GM23338 (cell line): ENCODE measurements at regions not wholly inside any gene's neighbourhood (a gene's known extent, or its start where the extent isn't known, plus 50 kb on each side); places are given as distances from the start of the nearest gene placed in this dataset.

ENCODE experiments used
- CREB1 ChIP-seq: fragments of 250-450 bp; sonication (Bioruptor Pico); IDR thresholded peaks from 2 replicates; pipeline ENCODE4 v1.5.0; 2020; ENCODE audit warnings: low read depth, mild to moderate bottlenecking, moderate library complexity
- CTCF ChIP-seq, 2 experiments: fragments of 200-600 bp in 1 of 2; sonication (generic) in 1 of 2; conservative IDR thresholded peaks; 2 replicates each; pipeline versions ENCODE4 v1.5.1 to v1.6.1; 2016 to 2017; ENCODE audit warnings: antibody characterized with exemption in 2 of 2, low read depth in 2 of 2, mild to moderate bottlenecking in 2 of 2, moderate library complexity in 1 of 2
- EZH2 ChIP-seq: fragments of 200-600 bp; sonication (generic); IDR thresholded peaks from one replicate; pipeline ENCODE4 v1.8.0; 2017; ENCODE audit warnings: antibody characterized with exemption, mild to moderate bottlenecking, low read depth; ENCODE audit not compliant: unreplicated experiment
- POLR2AphosphoS5 ChIP-seq: IDR thresholded peaks from 2 replicates; pipeline ENCODE4 v1.6.1; 2016; ENCODE audit warnings: antibody characterized with exemption, low read depth

- TF ChIP-seq CTCF (conservative IDR thresholded peaks at IDR 0.05; ENCODE audit: low read depth in 2 of 2) (no peak), POLR2AphosphoS5 (no peak), EZH2 (no peak), CREB1 (CRISPR knock-in tag) (no peak)
These were observed 54.9 kb upstream of the ZNF169 start for GRCh38 chr9:94204174-94204573.
